Nephron (organoid): ENCODE measurements at regions not wholly inside any gene's neighbourhood (a gene's known extent, or its start where the extent isn't known, plus 50 kb on each side); places are given as distances from the start of the nearest gene placed in this dataset.

ENCODE experiments used
- H3K27ac Mint-ChIP-seq, 3 experiments: 2 replicates each; pipeline ENCODE4 v1.8.0; 2020; ENCODE audit warnings: mixed read lengths in 3 of 3, mild to moderate bottlenecking in 2 of 3, moderate library complexity in 1 of 3
- H3K27me3 Mint-ChIP-seq: 2 replicates; pipeline ENCODE4 v1.8.0; 2021; ENCODE audit warnings: low read depth, mild to moderate bottlenecking, moderate library complexity, mixed read lengths
- H3K36me3 Mint-ChIP-seq: 2 replicates; pipeline ENCODE4 v1.8.0; 2020; ENCODE audit warnings: low read depth, mixed read lengths
- H3K4me1 Mint-ChIP-seq: 2 replicates; pipeline ENCODE4 v1.8.0; 2020; ENCODE audit warnings: mixed read lengths
- H3K4me3 Mint-ChIP-seq, 3 experiments: 2 replicates each; pipeline ENCODE4 v1.8.0; 2020; ENCODE audit warnings: mild to moderate bottlenecking in 3 of 3, mixed read lengths in 3 of 3, moderate library complexity in 2 of 3
- H3K9me3 Mint-ChIP-seq: 2 replicates; pipeline ENCODE4 v1.8.0; 2020; ENCODE audit warnings: mixed read lengths
- TF ChIP-seq, protein P1 (sequence below), 3 experiments: fragments of 200-600 bp; sonication (generic); IDR thresholded peaks; one replicate each; pipeline ENCODE4 v1.5.0; 2021; ENCODE audit warnings: antibody characterized with exemption in 3 of 3; ENCODE audit not compliant: unreplicated experiment in 3 of 3

DNA sequence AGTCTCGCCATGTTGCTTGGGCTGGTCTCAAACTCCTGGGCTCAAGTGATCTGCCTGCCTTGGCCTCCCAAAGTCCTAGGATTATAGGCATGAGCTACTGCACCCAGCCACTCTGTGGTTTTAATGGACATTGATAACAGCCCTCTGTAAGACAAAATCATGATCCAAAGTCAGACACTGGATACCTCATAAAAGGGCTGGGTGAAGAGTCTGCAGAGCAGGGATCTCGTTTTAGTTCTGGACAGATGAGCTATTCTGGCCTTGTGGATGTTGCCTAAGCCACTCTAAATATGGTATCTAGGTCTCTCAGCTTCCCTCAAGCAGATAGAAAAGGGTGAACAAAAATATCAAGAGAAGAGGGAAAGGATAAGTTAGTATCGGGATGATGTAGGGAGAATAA lies 133.4 kb upstream of the OSMR start:
- Mint-ChIP-seq H3K4me3 (no peak overlapping the region), H3K27me3 (peaks cover 3% of the 10 kb centered on the region), H3K9me3 (no peaks in the 10 kb centered on the region), H3K4me1 (peaks cover 30% of the 10 kb centered on the region), H3K36me3 (no peaks in the 10 kb centered on the region), H3K27ac (no peak overlapping the region)
- TF ChIP-seq, protein P1, sequence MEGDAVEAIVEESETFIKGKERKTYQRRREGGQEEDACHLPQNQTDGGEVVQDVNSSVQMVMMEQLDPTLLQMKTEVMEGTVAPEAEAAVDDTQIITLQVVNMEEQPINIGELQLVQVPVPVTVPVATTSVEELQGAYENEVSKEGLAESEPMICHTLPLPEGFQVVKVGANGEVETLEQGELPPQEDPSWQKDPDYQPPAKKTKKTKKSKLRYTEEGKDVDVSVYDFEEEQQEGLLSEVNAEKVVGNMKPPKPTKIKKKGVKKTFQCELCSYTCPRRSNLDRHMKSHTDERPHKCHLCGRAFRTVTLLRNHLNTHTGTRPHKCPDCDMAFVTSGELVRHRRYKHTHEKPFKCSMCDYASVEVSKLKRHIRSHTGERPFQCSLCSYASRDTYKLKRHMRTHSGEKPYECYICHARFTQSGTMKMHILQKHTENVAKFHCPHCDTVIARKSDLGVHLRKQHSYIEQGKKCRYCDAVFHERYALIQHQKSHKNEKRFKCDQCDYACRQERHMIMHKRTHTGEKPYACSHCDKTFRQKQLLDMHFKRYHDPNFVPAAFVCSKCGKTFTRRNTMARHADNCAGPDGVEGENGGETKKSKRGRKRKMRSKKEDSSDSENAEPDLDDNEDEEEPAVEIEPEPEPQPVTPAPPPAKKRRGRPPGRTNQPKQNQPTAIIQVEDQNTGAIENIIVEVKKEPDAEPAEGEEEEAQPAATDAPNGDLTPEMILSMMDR (IDR thresholded peaks at IDR 0.05; ENCODE audit: unreplicated experiment in 3 of 3): no peak

DNA sequence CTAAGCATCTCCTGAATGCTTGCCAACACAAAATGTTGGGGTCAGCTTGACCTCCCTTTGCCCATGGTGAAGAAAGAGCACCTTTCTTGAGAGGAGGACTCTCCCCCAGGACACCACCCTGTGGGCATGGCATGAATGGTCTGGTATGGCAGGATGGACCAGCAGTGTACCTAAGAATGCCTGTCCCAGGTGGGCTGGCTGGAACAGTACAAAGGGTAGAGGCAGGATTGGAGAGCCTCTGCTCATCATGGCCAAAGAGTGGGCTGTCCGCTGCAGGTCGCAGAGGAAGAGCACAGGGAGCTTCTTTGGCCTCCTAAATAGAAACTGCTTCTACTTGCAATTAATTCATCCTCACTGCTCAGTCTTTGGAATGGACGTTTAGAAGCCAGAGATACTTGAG lies 131.6 kb upstream of the OSMR start:
- H3K27ac Mint-ChIP-seq: peak overlapping the region in 1 of 3 experiments; percentile 20
- peaks cover 3% of the 10 kb centered on the region for H3K27me3 Mint-ChIP-seq
- peaks cover 32% of the 10 kb centered on the region for H3K4me1 Mint-ChIP-seq
- H3K36me3 Mint-ChIP-seq: no peaks in the 10 kb centered on the region
- TF ChIP-seq, protein P1 (IDR thresholded peaks at IDR 0.05; ENCODE audit: unreplicated experiment in 3 of 3): no peak
- H3K9me3 Mint-ChIP-seq: no peaks in the 10 kb centered on the region
- no peak overlapping the region for H3K4me3 Mint-ChIP-seq

DNA sequence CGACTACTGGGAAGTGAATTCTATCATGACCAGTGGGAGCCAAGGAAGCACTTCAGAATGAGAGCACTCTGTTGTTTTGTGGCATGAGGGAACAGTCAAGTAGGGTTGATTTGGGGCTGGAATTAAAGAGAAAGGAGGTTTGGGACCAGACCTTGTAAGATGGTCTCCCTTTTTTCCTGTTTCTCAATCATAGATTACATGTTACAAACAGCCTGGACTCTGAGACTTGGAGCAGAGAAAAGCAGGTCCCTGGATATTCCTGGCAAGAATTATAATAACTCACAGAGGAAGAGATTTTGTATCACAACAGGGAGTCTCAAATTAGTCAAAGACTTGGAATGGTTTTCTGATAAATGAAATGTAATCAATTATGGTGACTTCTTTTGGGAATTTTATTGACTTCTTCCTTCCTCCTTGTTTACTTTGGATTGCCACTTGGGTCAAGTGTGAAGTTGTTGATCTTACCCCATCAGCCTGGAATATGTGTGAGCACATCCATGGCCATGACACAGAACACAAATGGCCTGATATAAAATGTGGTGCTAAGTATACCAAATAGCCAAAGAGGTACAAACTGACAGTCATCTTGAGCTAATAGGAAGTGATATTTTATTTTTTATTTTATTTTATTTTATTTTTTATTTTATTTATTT lies 131.0 kb upstream of the OSMR start:
- Mint-ChIP-seq H3K27ac (peak overlapping the region in 2 of 3 experiments; percentile 20 to 49), H3K36me3 (no peaks in the 10 kb centered on the region), H3K27me3 (peaks cover 3% of the 10 kb centered on the region), H3K9me3 (no peaks in the 10 kb centered on the region), H3K4me1 (peaks cover 34% of the 10 kb centered on the region), H3K4me3 (no peak overlapping the region)
- TF ChIP-seq, protein P1 (IDR thresholded peaks at IDR 0.05; ENCODE audit: unreplicated experiment in 3 of 3): no peak

DNA sequence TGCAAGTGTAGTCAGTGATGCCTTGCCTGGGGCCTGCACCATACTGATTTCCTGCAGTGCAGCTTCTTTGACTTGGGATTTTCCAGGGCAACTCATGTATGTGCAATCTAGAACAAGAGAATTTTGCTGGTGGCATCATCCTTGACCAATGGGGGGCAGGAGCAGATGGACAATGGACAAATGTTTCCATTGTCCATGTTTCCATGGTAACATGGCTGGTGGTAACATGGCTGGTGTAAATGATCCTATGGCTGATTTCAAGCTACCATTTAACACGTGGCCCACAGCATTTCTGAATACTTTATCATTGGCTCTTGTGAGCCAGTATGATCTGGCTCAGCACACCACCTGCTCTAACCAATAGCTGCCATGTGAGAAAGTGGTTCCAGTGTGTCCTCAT lies 130.1 kb upstream of the OSMR start:
- TF ChIP-seq, protein P1 (IDR thresholded peaks at IDR 0.05; ENCODE audit: unreplicated experiment in 3 of 3): no peak
- Mint-ChIP-seq H3K4me1 (peaks cover 31% of the 10 kb centered on the region), H3K4me3 (no peak overlapping the region), H3K36me3 (no peaks in the 10 kb centered on the region), H3K27ac (no peak overlapping the region), H3K27me3 (peaks cover 3% of the 10 kb centered on the region), H3K9me3 (no peaks in the 10 kb centered on the region)

DNA sequence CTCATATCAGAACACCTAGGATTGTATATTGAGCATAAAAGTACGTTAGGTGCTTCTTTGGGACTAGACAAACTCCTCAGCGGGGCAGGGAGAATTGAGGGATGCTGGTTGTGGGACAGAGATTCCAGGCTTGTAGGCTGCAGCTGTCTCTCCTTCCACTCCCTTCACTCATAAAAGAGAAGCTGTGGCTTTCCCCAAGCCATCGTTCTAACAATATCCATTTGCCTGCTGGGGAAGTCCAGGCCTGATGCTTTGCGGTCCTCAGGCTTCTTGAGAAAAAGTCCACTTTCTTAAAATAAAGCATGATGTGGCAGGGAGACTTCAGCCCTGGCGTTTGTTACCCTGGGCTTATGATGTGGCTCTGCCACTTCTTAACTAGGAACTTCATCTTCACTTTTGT lies 129.3 kb upstream of the OSMR start:
- peaks cover 3% of the 10 kb centered on the region for H3K27me3 Mint-ChIP-seq
- peaks cover 31% of the 10 kb centered on the region for H3K4me1 Mint-ChIP-seq
- H3K9me3 Mint-ChIP-seq: no peaks in the 10 kb centered on the region
- H3K4me3 Mint-ChIP-seq: no peak overlapping the region
- TF ChIP-seq, protein P1 (IDR thresholded peaks at IDR 0.05; ENCODE audit: unreplicated experiment in 3 of 3): no peak
- peak overlapping the region in 1 of 3 experiments; percentile 29 for H3K27ac Mint-ChIP-seq
- H3K36me3 Mint-ChIP-seq: no peaks in the 10 kb centered on the region

DNA sequence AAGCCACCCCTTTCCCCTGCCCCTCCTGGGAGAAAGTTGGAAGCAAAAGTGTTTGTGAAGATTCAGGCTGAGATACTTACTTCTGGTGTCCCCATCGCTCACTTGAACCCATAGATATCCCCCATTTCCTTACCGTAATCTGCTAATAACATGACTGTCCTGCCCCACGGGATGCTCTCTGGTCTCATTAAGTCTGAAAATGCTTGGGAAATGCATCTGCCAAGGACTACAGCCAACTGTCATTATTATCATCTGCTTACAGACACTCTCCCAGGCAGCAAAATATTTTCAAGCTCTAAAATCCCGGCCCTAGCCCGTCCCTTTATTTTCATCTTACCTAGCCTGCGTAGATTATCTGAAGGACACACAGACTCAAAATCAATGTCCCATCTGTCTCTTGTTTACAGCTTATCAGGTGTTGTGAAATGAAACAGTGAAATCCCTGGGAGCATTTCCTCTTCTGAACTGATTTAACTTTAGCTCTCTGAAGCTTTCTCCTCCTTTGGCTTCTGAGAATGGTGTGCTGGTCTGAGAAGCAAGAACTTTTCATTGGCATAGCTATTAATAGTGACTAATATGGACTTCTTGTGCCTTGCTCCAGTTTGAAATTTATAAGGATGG lies 126.9 kb upstream of the OSMR start:
- no peak overlapping the region for H3K4me3 Mint-ChIP-seq

More for the DNA sequence above, 126.9 kb upstream of the OSMR start:
- Mint-ChIP-seq H3K4me1 (peaks cover 26% of the 10 kb centered on the region), H3K9me3 (no peaks in the 10 kb centered on the region), H3K27me3 (peaks cover under 1% of the 10 kb centered on the region), H3K27ac (peak overlapping the region in 2 of 3 experiments; percentile 46 to 75), H3K36me3 (no peaks in the 10 kb centered on the region)
- TF ChIP-seq, protein P1 (IDR thresholded peaks at IDR 0.05; ENCODE audit: unreplicated experiment in 3 of 3): no peak
